MCF 10A (cell line): ENCODE measurements at regions not wholly inside any gene's neighbourhood (a gene's known extent, or its start where the extent isn't known, plus 50 kb on each side); places are given as distances from the start of the nearest gene placed in this dataset.

Source experiments
- BruUV-seq: library from RNA; stranded (reverse); fragments of 400-500 nt; replicated peaks from 2 replicates; lab custom pipeline; 2021; lab: Mats Ljungman, UMichigan
- CTCF ChIA-PET: fragments of 300-600 bp; sonication (Branson Sonifier 250); formaldehyde crosslinking; extraction: SDS; loops from one replicate; lab custom pipeline; 2021; ENCODE audit warnings: antibody characterized with exemption, inconsistent platforms; lab: Yijun Ruan, JAX
- POLR2A ChIA-PET: fragments of 300-600, 350-650 bp; sonication (Branson Sonifier 250); formaldehyde crosslinking; extraction: SDS; loops from one replicate; lab custom pipeline; 2020; ENCODE audit warnings: antibody characterized with exemption, inconsistent platforms; lab: Yijun Ruan, JAX
- DNase-seq: peaks from one replicate; pipeline ENCODE4 v3.0.0-alpha.2; 2018; ENCODE audit not compliant: unreplicated experiment
- H3K27ac Mint-ChIP-seq: one replicate; pipeline ENCODE4 v1.8.0; 2022; ENCODE audit warnings: mild to moderate bottlenecking, low read depth, mixed read lengths; ENCODE audit not compliant: unreplicated experiment
- H3K27me3 Mint-ChIP-seq: one replicate; pipeline ENCODE4 v1.8.0; 2022; ENCODE audit warnings: mixed read lengths; ENCODE audit not compliant: insufficient read depth, unreplicated experiment
- H3K36me3 Mint-ChIP-seq: one replicate; pipeline ENCODE4 v1.8.0; 2022; ENCODE audit warnings: mild to moderate bottlenecking, moderate library complexity, mixed read lengths; ENCODE audit not compliant: insufficient read depth, unreplicated experiment
- H3K4me1 Mint-ChIP-seq: one replicate; pipeline ENCODE4 v1.8.0; 2022; ENCODE audit warnings: mixed read lengths; ENCODE audit not compliant: insufficient read depth, unreplicated experiment
- H3K4me3 Mint-ChIP-seq: one replicate; pipeline ENCODE4 v1.8.0; 2022; ENCODE audit warnings: mild to moderate bottlenecking, moderate library complexity, mixed read lengths; ENCODE audit not compliant: unreplicated experiment
- H3K9me3 Mint-ChIP-seq: one replicate; pipeline ENCODE4 v1.8.0; 2022; ENCODE audit warnings: mixed read lengths; ENCODE audit not compliant: unreplicated experiment
- CTCF ChIP-seq: fragments of 200-600 bp; IDR thresholded peaks from one replicate; pipeline ENCODE4 v1.8.0; 2022; ENCODE audit warnings: antibody characterized with exemption, mild to moderate bottlenecking; ENCODE audit not compliant: unreplicated experiment
- intact Hi-C: fragments of 100-400 bp; cut with micrococcal nuclease; formaldehyde crosslinking; loops from 2 replicates; pipeline ENCODE4 v1.14.1; 2022

GRCh38 chr1:82449506-82450057 is 648.8 kb downstream of the ADGRL2 start:
- no peaks in the 10 kb centered on the region for H3K27me3 Mint-ChIP-seq
- ChIA-PET CTCF (no interaction called here), POLR2A (no interaction called here)
- intact Hi-C loops = no loop called here
- no peak overlapping the region for H3K27ac Mint-ChIP-seq
- no TSS peak for BruUV-seq
- no peaks in the 10 kb centered on the region for H3K4me1 Mint-ChIP-seq
- H3K36me3 Mint-ChIP-seq = no peaks in the 10 kb centered on the region
- no peak overlapping the region for H3K4me3 Mint-ChIP-seq
- TF ChIP-seq CTCF = no peak
- H3K9me3 Mint-ChIP-seq = peaks cover 8% of the 10 kb centered on the region
- DNase-seq = no peak

GRCh38 chr1:82446955-82447354 is 646.2 kb downstream of the ADGRL2 start:
- BruUV-seq = no TSS peak
- H3K4me1 Mint-ChIP-seq = no peaks in the 10 kb centered on the region
- intact Hi-C loops = no loop called here
- no peaks in the 10 kb centered on the region for H3K27me3 Mint-ChIP-seq
- H3K4me3 Mint-ChIP-seq = no peak overlapping the region
- peaks cover 5% of the 10 kb centered on the region for H3K9me3 Mint-ChIP-seq
- H3K27ac Mint-ChIP-seq = no peak overlapping the region
- no peaks in the 10 kb centered on the region for H3K36me3 Mint-ChIP-seq
- no peak for TF ChIP-seq CTCF
- DNase-seq = no peak
- POLR2A ChIA-PET = no interaction called here
- CTCF ChIA-PET = interaction anchor here (0.6 to 0.7 kb wide), 3 partner anchors 14 to 248 kb away, joined by 3 read pairs; no protein-coding TSS in a partner anchor

- Mint-ChIP-seq H3K4me3 (no peak overlapping the region), H3K27me3 (no peaks in the 10 kb centered on the region), H3K36me3 (no peaks in the 10 kb centered on the region), H3K27ac (no peak overlapping the region), H3K4me1 (no peaks in the 10 kb centered on the region), H3K9me3 (no peaks in the 10 kb centered on the region)
- ChIA-PET POLR2A (no interaction called here), CTCF (interaction anchor here (0.6 kb wide), 1 partner anchor 15 kb away, joined by 3 read pairs; no protein-coding TSS in a partner anchor)
- BruUV-seq = no TSS peak
- intact Hi-C loops = no loop called here
- no peak for DNase-seq
- TF ChIP-seq CTCF = no peak
Observed at GRCh38 chr1:82446236-82446635, 645.5 kb downstream of the ADGRL2 start.

GRCh38 chr1:82445827-82446226 is 645.1 kb downstream of the ADGRL2 start:
- ChIA-PET CTCF (no interaction called here), POLR2A (no interaction called here)
- Mint-ChIP-seq H3K4me1 (no peaks in the 10 kb centered on the region), H3K27ac (no peak overlapping the region), H3K36me3 (no peaks in the 10 kb centered on the region), H3K27me3 (no peaks in the 10 kb centered on the region), H3K4me3 (no peak overlapping the region), H3K9me3 (no peaks in the 10 kb centered on the region)
- no TSS peak for BruUV-seq
- intact Hi-C loops = no loop called here
- DNase-seq = no peak
- no peak for TF ChIP-seq CTCF
